WTC11 (cell line): ENCODE measurements at regions not wholly inside any gene's neighbourhood (a gene's known extent, or its start where the extent isn't known, plus 50 kb on each side); places are given as distances from the start of the nearest gene placed in this dataset.

Experiments
- AR ChIP-seq: fragments of 250-450 bp; sonication (Bioruptor Pico); IDR thresholded peaks from 2 replicates; pipeline ENCODE4 v1.9.0; 2021; ENCODE audit warnings: mild to moderate bottlenecking
- ATF1 ChIP-seq: sonication (generic); formaldehyde crosslinking; IDR thresholded peaks from 2 replicates; pipeline ENCODE4 v1.8.1; 2023; ENCODE audit warnings: mild to moderate bottlenecking, moderate library complexity, missing genetic modification reagents
- ATF2 ChIP-seq: sonication (generic); formaldehyde crosslinking; IDR thresholded peaks from 2 replicates; pipeline ENCODE4 v1.8.1; 2022; ENCODE audit warnings: low read depth, missing genetic modification reagents, borderline replicate concordance
- ATF6 ChIP-seq: sonication (generic); formaldehyde crosslinking; IDR thresholded peaks from 2 replicates; pipeline ENCODE4 v1.8.1; 2023; ENCODE audit warnings: mild to moderate bottlenecking, missing genetic modification reagents
- CREM ChIP-seq: sonication (generic); formaldehyde crosslinking; IDR thresholded peaks from 2 replicates; pipeline ENCODE4 v1.8.1; 2022; ENCODE audit warnings: mild to moderate bottlenecking, missing genetic modification reagents, moderate library complexity
- CTCF ChIP-seq: fragments of 200-600 bp; IDR thresholded peaks from 2 replicates; pipeline ENCODE4 v1.8.0; 2022; ENCODE audit warnings: antibody characterized with exemption
- E2F4 ChIP-seq: sonication (generic); formaldehyde crosslinking; IDR thresholded peaks from 2 replicates; pipeline ENCODE4 v1.8.1; 2022; ENCODE audit warnings: low read depth, mild to moderate bottlenecking, moderate library complexity, missing genetic modification reagents, borderline replicate concordance
- FOXP1 ChIP-seq: sonication (generic); formaldehyde crosslinking; IDR thresholded peaks from 2 replicates; pipeline ENCODE4 v1.8.0; 2022; ENCODE audit warnings: missing genetic modification reagents, mild to moderate bottlenecking, moderate library complexity, borderline replicate concordance
- ZBTB21 ChIP-seq: sonication (generic); formaldehyde crosslinking; IDR thresholded peaks from 2 replicates; pipeline ENCODE4 v1.8.1; 2023; ENCODE audit warnings: mild to moderate bottlenecking, missing genetic modification reagents, borderline replicate concordance
- ZNF121 ChIP-seq: sonication (generic); formaldehyde crosslinking; IDR thresholded peaks from 2 replicates; pipeline ENCODE4 v1.8.0; 2023; ENCODE audit warnings: missing genetic modification reagents
- ZNF317 ChIP-seq: sonication (generic); formaldehyde crosslinking; IDR thresholded peaks from 2 replicates; pipeline ENCODE4 v1.8.1; 2023; ENCODE audit warnings: low read depth, mild to moderate bottlenecking, moderate library complexity, missing genetic modification reagents, borderline replicate concordance
- ZNF416 ChIP-seq: fragments of 250-450 bp; sonication (Bioruptor Pico); IDR thresholded peaks from 2 replicates; pipeline ENCODE4 v1.9.0; 2021; ENCODE audit warnings: mild to moderate bottlenecking, inconsistent platforms
- ZNF425 ChIP-seq: fragments of 250-450 bp; sonication (Bioruptor Pico); conservative IDR thresholded peaks from 2 replicates; pipeline ENCODE4 v1.9.0; 2021; ENCODE audit warnings: mild to moderate bottlenecking

GRCh38 chr13:46962281-46962941, 65.6 kb upstream of the HTR2A start:
- TF ChIP-seq FOXP1 (CRISPR knock-in tag), result no peak
- no peak for TF ChIP-seq ATF1 (CRISPR knock-in tag)
- no peak for TF ChIP-seq ATF2
- TF ChIP-seq CTCF, result peak; percentile 17; the same call in 1 of the 2 replicates
- no peak for TF ChIP-seq ZBTB21 (CRISPR knock-in tag)
- TF ChIP-seq ZNF317 (CRISPR knock-in tag), result no peak
- no peak for TF ChIP-seq AR (CRISPR knock-in tag)
- TF ChIP-seq ATF6 (CRISPR knock-in tag), result no peak
- no peak for TF ChIP-seq E2F4 (CRISPR knock-in tag)
- TF ChIP-seq CREM (CRISPR knock-in tag), result no peak
- no peak for TF ChIP-seq ZNF416 (CRISPR knock-in tag)
- no peak for TF ChIP-seq ZNF121
- no peak for TF ChIP-seq ZNF425 (CRISPR knock-in tag)
